Amniotic stem cell (primary cell): ENCODE measurements at regions not wholly inside any gene's neighbourhood (a gene's known extent, or its start where the extent isn't known, plus 50 kb on each side); places are given as distances from the start of the nearest gene placed in this dataset.
"Not testable (repeated sequence)": the region's sequence is repeated elsewhere in the genome, so short reads cannot be mapped to it uniquely, and the experiment has no call there.

Experiments
- DNase-seq: peaks from one replicate; lab custom pipeline; 2025; lab: John Stamatoyannopoulos, UW

DNA sequence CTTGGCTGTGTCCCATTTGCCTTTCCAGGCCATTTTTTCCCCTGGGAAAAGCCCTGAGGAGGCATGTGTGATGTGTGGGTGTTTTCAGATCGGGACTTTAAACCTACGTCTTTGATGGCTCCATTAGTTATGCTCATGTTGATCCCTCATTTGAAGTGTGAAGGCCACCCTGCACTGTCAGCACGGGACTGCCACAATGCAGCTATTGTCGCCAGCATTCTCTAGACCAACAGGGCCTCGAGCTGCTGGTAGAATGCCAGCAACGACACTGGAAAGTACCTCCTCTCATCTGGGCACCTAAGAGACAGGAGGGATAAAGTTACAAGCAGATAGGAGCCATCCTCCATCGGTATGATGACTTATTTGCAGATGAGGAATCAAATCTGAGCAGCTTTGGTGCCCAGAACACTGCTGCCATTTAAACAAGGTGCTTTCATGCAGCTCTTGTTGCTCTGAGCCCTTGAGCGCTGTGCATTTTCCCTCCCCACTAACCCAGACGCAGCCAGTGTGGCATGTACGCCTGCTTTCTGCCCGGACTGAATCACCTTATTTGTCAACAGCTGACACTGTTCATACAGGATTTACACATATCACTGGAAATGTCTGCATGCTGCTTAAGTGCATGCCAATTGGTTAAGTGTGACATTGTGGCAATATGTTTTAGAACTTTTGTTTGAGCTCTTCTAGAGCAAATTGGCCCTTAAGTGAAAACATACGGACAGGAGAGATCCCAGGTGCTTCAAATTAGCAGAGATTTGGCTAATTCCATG lies 175.0 kb upstream of the PITRM1 start:
- DNase-seq, result no peak

DNA sequence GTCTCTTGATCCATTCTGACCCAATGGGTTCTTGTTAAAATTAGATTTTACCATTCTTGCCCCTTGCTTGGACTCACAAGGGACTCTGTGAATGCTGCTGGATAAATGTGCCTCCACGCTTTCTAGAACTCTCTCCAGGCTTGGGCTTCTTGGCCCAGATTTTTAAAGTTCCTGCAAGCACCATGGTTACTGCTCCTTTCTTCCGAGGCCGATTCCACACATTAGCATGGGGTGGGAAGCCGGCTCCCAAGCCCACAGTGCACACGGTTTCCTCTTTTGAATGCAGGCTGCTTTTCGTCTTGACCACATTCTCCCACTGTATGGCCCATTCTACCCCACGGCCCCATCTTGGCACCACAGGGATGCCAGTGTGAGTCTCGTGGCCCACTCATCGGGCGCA lies 174.3 kb upstream of the PITRM1 start:
- DNase-seq, result no peak

DNA sequence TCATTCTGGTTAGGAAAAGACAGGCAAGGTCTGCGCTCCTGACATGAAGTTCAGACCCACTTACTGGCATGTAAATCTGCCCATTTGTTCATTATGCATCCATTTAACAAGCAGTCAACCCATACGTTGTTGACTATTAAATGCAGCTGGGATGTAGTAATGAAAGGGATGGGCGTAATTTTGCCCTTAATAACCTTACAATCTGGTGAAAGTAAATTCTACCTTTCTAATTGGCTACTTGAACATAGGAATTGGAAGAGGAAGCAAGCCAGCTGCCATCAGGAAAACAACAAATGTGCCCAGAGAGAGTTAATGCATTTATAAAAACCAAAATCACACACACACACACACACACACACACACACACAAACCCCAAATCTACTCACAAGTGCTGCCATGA lies 170.2 kb upstream of the PITRM1 start:
- no peak for DNase-seq

DNA sequence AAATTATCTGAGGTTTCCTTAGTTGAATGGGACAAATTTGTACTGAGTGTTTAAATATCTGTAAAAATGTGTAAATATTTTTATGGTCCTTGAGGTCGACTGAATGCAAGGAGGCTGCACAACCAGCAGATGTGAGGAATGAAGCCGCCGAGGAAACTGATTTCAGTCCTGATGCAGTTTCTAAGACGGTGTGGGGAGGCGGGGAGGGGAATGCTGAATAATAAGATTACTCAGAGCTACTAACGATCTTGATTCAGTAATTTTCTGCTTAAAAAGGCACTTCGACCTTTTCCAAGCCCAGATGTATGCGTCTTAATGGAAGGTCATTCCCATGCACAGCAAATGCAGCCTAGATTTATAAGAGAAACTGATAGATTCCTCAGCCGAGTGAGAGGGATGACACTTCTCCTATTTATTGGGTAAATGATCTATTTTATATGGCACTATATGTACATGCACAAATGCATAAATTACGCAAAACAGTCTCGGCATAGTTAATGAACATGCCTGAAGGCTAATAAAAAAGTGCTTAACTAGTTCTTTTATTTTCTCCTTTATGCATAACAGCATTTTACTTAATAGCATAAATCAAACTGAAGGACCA lies 167.6 kb upstream of the PITRM1 start:
- DNase-seq, result no peak

DNA sequence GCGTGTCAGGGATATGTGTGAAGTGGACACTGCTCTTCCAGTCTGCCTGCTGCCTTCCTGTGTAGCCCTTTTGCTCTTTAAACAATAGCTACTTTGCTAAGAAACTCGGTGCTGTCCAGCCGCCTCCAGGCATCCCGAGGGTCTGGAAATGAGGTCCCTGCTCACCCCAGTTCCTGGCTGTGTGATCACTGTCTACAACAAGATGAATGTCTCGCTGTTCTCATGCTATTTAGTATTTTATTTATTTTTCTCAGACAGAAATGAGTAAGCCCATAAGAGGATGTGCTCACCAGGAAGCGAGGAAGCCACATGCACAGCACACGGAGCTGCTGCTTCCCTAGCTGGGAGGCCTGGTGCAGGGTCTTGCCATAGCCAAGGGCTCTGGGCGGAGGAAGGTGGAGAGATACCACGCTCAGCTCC lies 167.0 kb upstream of the PITRM1 start:
- DNase-seq, result no peak

DNA sequence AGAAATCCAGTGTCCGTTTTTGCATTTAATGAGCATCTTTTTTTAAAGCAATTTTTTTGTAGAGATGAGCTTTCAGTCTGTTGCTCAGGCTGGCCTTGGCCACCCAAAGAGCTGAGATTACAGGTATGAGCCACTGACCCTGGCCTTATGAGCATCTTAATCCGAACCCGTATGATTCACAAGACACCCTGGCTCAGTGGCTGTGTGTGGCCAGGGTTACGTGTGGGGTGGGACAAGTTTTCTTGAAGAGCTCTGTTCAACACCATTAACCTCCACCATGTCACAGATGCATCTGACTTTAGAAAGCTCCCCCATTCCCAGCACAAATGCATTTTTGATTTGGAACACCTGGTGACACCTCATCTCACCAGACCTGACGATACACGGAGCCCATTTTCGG lies 166.5 kb upstream of the PITRM1 start:
- DNase-seq, result no peak

DNA sequence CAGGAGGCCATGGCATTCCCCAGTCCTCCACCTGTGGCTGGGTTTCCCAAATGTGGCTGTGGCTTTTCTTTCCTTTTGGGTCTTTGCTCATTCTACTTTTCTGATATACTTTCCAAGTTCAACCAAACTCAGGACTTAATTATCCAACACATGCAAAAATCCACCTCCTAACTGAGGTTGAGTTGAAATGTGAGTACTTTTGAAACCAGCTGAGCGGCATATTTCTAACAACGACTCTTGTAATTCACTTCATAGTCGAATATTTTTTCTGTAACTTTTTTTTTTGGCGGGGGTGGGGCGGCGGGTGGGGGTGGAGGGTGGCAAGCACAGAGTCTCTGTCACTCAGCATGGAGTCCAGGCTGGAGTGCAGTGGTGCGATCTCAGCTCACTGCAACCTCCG lies 165.2 kb upstream of the PITRM1 start:
- DNase-seq, result no peak

DNA sequence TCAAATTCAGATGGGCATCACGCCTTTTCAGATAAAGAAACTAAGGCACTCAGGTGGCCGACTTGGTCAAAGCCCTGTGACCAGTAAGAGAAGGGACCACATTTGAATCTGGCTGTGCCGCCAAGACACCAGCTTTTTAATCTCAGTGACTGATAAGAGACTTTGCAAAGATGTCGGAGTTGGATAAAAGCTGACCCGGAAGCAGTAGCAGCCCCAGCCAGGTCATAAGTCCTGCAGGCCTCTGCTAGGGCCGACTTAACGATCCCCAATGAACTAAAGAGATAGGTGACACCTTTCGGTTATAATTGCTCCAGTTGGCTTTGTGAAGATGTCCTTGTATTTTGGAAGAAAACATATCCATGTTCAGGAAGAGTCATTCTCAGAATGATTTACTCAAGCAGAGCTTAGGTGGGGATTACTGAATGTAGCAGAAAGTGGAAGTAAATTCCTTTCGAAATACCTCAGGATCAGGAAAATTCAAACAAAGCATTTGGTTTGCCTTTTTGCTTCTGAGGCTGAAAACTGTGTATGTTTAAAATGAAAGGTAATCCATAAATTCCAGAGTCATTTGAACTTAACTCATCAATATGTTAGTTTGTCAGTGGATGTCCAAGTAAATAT lies 164.2 kb upstream of the PITRM1 start:
- no peak for DNase-seq

DNA sequence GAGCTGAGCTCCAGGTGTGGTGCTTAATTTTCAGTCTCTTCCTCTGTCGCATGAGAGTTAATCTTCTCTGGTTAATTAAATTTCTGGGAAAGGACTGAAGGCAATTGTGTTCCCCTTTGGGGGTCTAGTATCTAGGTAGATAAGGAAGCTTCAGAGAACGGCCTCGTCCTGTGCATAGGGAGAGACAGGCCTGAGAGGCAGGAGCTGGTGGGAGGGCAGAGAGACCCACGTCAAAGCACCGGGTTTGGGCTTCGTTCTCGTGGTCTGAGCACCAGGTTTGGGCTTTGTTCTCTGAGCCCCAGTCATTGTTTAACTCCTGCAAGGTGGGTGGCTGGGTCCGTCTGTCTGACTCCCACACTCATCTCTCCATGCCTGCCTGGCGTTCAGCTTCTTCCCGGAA lies 160.8 kb upstream of the PITRM1 start:
- DNase-seq, result no peak

DNA sequence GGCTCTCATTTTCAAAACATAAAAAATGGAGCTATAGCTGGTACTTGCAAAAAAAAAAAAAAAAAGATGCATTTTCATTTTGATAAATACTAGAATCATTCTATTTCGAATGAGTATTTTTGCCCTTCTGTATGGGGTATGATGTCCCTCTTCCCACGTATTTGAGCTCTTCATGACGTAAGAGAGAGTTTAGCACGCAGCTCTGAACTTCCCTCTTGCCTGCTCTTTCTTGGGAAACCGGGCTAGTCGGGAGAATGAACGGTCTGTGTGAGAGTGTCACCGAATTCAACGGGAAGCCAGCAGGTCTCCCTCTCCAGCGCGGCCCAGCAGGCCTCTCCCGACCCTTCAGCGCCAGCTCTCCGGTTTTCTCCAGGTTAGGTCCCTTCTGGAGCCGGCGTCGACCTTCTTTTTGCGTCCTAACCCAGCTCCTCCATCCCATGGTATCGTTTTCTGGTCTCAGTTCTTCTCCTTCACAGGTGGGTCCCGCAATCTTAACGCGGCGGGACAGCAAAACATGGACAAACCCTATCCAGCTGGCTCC lies 159.2 kb upstream of the PITRM1 start:
- DNase-seq, result no peak

DNA sequence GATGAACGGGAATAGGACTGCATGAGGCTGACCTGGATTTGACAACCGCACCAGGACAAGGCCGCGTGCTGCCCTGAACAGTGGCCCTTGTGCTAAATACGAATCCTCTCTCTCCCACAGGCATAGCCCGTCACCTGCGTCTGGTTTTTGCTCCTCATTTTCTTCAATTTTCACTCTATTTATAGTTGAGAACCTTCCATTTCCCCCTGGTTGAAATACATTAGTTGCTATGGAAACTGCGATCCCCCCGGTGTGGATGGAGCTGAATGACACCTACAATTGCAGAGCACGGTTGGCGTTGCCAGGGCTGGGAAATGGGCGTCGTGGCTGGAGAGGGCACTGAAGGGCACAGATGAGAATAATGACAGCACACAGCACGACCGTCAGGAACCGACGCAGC lies 158.6 kb upstream of the PITRM1 start:
- DNase-seq, result no peak

DNA sequence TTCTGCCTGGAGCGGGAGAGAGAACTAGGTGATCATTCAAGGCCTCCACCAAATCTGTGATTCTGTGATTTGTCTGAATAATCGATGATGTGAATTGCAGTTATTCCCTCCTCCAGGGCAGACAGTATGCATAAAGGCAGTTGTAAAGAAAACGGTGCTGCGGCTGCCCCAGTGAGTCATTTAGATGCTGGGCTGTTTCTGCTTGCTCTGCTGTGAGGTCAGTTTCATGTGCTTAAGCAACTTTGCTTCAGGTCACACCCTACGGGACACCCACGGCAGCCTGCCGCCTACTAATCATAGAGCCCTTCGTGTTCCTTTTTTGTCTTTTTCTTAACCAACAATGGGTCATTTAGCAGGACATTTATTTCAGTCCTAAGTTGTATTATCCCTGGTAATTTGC lies 158.1 kb upstream of the PITRM1 start:
- DNase-seq, result no peak

DNA sequence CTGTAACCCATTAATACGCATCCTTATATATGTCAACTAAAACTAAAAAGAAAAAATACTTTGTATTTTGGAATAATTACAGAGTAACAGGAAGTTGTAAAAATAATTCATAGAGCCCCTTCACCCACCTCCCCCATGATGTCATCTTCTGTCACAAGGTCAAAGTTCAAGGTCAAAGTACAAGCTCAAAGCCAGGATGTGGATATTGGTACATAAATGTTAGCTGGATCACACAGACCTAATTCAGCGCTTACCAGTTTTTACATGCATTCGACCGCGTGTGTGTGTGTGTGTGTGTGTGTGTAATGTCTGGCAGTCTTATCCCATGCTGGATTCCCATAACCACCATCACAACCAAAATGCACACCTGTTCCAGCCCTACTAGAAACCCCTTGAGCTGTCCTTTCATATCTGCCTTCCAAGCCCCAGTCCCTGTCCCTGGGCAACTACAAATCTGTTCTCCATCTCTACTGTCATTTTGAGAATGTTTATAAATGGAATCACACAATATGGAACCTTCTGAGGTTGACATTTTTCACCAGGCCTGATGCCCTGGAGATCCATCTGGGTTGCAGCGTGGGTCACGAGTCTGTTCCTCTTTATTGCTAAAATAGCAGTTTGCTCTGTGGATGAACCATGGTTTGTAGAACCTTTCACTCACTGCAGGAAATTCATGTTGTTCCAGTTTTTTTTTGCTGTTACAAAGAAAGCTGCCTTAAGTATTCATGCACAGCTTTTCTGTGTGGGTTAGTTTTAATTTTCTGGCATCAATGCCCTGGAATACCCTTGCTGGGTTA lies 153.6 kb upstream of the PITRM1 start:
- no peak for DNase-seq

DNA sequence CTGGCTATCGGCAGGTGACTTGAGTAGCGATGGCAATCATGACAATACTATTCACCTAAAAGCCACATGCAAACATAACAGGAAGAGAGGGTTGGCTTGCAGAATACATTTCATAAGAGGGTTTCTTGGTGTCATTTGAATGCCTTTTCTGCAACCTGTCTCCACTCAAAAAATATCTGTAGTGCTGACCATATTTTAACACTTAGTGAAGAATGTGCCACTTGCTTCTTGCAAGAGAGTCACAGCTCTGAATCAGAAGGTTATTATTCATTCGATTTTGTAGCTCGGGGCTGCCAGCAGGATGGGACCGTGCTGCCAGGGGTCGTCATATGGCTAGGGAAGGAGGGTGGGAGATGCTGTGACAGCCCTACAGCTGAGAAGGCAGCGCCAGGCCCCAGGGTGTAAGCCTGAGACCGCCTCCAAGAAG lies 152.0 kb upstream of the PITRM1 start:
- DNase-seq, result no peak

DNA sequence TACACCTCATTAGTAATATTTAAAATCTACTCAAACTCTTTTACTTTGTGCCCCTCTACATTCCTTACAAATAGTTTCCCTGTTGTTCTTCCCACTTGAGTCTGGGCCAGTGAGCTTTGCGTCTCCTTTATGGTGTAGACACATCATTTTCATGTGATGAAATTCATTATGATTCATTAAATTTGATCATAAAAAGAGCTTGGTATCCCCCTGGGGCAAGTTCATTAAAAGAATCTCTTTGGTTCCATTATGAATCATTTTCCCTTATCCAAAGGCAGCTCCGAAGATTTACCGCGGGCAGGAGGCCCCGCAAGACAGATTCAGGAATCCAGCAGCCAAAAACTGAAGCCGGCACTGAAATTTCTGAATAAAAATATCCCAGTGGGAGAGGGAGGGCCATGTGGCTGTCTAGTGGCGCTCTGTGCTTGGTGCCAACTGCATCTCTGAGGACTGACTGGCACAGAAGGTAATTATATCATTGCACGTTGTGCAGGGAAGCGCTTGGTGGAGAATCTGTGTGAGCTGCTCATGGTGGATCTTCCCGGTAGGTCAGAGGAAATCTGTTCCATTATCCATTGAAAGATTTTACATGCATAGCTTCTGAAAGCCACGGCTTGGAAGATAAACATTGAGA lies 151.4 kb upstream of the PITRM1 start:
- DNase-seq, result no peak

DNA sequence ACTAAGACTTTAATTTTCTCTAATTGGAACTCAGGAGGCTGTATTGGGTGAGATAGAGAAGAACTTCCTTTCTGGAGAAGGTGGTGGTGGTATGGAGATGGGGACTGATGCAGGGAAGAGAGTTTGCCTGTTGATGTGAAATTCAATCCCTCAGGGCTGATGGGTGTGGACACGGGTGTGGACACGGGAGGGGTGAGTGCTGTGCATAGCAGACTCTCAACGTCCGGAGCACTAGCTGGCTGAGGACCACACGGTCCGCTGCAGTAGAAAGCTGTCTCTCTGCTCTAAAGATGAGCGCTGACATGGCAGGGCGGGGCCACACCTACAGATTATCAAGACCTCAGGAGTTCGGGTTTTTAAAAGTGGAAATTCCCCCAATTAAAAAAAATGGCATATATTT lies 148.5 kb upstream of the PITRM1 start:
- DNase-seq, result no peak

DNA sequence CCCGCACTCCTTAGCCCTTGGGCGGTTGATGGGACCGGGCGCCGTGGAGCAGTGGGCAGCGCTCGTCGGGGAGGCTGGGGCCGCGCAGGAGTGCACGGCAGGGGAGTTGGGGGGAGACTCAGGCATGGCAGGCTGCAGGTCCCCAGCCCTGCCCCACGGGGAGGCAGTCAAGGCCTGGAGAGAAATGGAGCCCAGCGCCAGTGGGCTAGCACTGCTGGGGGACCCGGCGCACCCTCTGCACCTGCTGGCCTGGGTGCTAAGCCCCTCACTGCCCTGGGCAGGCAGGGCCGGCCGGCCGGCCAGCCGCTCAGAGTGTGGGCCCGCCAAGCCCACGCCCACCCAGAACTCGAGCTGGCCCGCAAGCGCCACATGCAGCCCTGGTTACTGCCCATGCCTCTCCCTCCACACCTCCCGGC lies 147.2 kb upstream of the PITRM1 start:
- DNase-seq, result no peak

DNA sequence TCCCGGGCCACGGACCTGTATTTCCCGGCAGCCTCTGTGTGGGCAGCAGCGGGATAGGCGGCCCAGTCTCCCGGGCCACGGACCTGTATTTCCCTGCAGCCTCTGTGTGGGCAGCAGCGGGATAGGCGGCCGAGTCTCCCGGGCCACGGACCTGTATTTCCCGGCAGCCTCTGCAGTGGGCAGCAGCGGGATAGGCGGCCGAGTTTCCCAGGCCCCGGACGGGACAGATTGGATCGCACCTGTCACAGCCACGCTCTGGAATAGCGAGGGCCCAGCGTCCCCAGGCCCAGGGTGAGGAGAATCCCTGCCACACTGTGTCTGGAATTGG lies 145.9 kb upstream of the PITRM1 start:
- not testable (repeated sequence) for DNase-seq

DNA sequence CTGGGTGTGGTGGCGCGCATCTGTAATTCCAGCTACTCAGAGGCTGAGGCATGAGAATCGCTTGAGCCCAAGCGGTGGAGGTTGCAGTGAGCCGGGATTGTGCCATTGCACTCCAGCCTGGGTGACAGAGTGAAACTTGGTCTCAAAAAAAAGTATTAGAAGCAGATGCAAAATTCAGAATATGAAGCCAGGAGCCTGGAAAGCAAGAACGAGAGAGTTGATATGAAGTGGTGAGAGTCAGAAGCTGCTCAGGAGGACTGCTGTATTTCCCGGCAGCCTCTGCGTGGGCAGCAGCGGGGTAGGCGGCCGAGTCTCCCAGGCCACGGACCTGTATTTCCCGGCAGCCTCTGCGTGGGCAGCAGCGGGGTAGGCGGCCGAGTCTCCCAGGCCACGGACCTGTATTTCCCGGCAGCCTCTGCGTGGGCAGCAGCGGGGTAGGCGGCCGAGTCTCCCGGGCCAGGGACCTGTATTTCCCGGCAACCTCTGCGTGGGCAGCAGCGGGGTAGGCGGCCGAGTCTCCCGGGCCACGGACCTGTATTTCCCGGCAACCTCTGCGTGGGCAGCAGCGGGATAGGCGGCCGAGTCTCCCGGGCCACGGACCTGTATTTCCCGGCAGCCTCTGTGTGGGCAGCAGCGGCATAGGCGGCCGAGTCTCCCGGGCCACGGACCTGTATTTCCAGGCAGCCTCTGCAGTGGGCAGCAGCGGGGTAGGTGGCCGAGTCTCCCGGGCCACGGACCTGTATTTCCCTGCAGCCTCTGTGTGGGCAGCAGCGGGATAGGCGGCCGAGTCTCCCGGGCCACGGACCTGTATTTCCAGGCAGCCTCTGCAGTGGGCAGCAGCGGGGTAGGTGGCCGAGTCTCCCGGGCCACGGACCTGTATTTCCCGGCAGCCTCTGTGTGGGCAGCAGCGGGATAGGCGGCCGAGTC lies 145.2 kb upstream of the PITRM1 start:
- not testable (repeated sequence) for DNase-seq

DNA sequence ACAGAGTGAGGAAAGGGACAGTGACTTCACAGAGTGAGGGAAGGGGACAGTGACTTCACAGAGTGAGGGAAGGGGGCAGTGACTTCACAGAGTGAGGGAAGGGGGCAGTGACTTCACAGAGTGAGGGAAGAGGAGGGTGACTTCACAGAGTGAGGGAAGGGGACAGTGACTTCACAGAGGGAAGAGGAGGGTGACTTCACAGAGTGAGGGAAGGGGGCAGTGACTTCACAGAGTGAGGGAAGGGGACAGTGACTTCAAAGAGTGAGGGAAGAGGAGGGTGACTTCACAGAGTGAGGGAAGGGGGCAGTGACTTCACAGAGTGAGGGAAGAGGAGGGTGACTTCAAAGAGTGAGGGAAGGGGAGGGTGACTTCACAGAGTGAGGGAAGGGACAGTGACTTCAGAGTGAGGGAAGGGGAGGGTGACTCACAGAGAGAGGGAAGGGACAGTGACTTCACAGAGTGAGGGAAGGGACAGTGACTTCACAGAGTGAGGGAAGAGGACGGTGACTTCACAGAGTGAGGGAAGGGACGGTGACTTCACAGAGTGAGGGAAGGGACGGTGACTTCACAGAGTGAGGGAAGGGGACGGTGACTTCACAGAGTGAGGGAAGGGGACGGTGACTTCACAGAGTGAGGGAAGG lies 142.0 kb upstream of the PITRM1 start:
- not testable (repeated sequence) for DNase-seq
